ENCODE measurements at regions not wholly inside any gene's neighbourhood (a gene's known extent, or its start where the extent isn't known, plus 50 kb on each side); places are given as distances from the start of the nearest gene placed in this dataset.
A peak's percentile ranks its signal among the peaks of the same experiment; 100 is the strongest.

GRCh38 chr20:6184086-6184485, 61.3 kb upstream of the FERMT1 start:
- ATAC-seq (no peak), DNase-seq (ENCODE audit: low read depth, low spot score) (no peak)
- ChIA-PET CTCF (no interaction called here), POLR2A (no interaction called here)
- Histone ChIP-seq H3K4me3 (ENCODE audit: low read depth in 2 of 2, low read length in 2 of 2) (no peak overlapping the region), H3K27me3 (ENCODE audit: control insufficient read depth, insufficient read depth, low read length) (no peaks in the 10 kb centered on the region), H3K27ac (ENCODE audit: low read length) (no peak overlapping the region), H3K36me3 (ENCODE audit: control insufficient read depth, insufficient read depth, low read length) (no peaks in the 10 kb centered on the region), H3K9me3 (ENCODE audit: control insufficient read depth, insufficient read depth, low read depth, low read length) (no peaks in the 10 kb centered on the region), H3K4me1 (ENCODE audit: control insufficient read depth, insufficient read depth, low read length) (no peaks in the 10 kb centered on the region)
- BruUV-seq (replicated peaks): no TSS peak
- intact Hi-C loops (cut with micrococcal nuclease; ENCODE audit: unreplicated experiment) (no loop called here), in situ Hi-C loops (cut with HindIII; ENCODE audit: low pct_unique_long_range_greater_than_20kb, low sequenced_read_pairs) (no loop called here)
- TF ChIP-seq SIN3A (IDR thresholded peaks at IDR 0.05; ENCODE audit: borderline replicate concordance, insufficient read depth, low read depth, low read length): no peak
- peak; percentile 16; the same call in 1 of the 2 replicates for TF ChIP-seq CTCF (IDR thresholded peaks at IDR 0.05)

- no peaks in the 10 kb centered on the region; the same call in 1 of the 2 replicates for H3K27me3 ChIP-seq (ENCODE audit: control insufficient read depth, insufficient read depth, low read length)
- no peak for ATAC-seq
- TF ChIP-seq CTCF (IDR thresholded peaks at IDR 0.05) (no peak), REST (IDR thresholded peaks at IDR 0.05; ENCODE audit: insufficient read depth in 1 of 2, low read depth in 2 of 2, low read length in 1 of 2) (no peak), TCF7L2 (IDR thresholded peaks at IDR 0.05; ENCODE audit: low read depth, low read length) (no peak), SIN3A (IDR thresholded peaks at IDR 0.05; ENCODE audit: borderline replicate concordance, insufficient read depth, low read depth, low read length) (no peak), POLR2AphosphoS5 (IDR thresholded peaks at IDR 0.05; ENCODE audit: low read depth, low read length) (no peak)
Measured at GRCh38 chr20:6180531-6180930, 57.7 kb upstream of the FERMT1 start.

More at GRCh38 chr20:6180531-6180930, 57.7 kb upstream of the FERMT1 start:
- intact Hi-C loops (cut with micrococcal nuclease; ENCODE audit: unreplicated experiment) (no loop called here), in situ Hi-C loops (cut with HindIII; ENCODE audit: low pct_unique_long_range_greater_than_20kb, low sequenced_read_pairs) (no loop called here)
- H3K4me3 ChIP-seq (ENCODE audit: low read depth in 2 of 2, low read length in 2 of 2): no peak overlapping the region
- no peak overlapping the region for H3K27ac ChIP-seq (ENCODE audit: low read length)
- H3K9me3 ChIP-seq (ENCODE audit: control insufficient read depth, insufficient read depth, low read depth, low read length): no peaks in the 10 kb centered on the region
- no TSS peak for BruUV-seq (replicated peaks)
- ChIA-PET POLR2A (no interaction called here), CTCF (no interaction called here)
- no peaks in the 10 kb centered on the region for H3K36me3 ChIP-seq (ENCODE audit: control insufficient read depth, insufficient read depth, low read length)
- no peak for DNase-seq (ENCODE audit: low read depth, low spot score)
- no peaks in the 10 kb centered on the region for H3K4me1 ChIP-seq (ENCODE audit: control insufficient read depth, insufficient read depth, low read length)
